H1 (cell line): ENCODE measurements at regions not wholly inside any gene's neighbourhood (a gene's known extent, or its start where the extent isn't known, plus 50 kb on each side); places are given as distances from the start of the nearest gene placed in this dataset.
A peak's percentile ranks its signal among the peaks of the same experiment; 100 is the strongest.

ENCODE experiments used
- CTCF ChIA-PET: fragments of 300-600 bp; sonication (Branson Sonifier 250); formaldehyde crosslinking; loops from one replicate; lab custom pipeline; 2021; ENCODE audit not compliant: partially characterized antibody; lab: Charles Lee
- POLR2A ChIA-PET: fragments of 300-600 bp; sonication (Branson Sonifier 250); formaldehyde crosslinking; loops from one replicate; lab custom pipeline; 2021; ENCODE audit warnings: inconsistent platforms; ENCODE audit not compliant: partially characterized antibody; lab: Charles Lee
- DNase-seq, 2 experiments: peaks; one replicate each; pipeline versions ENCODE4 v3.0.0 to v3.0.0-alpha.2; 2010 to 2022; ENCODE audit warnings: low spot score in 2 of 2, low read depth in 1 of 2, mixed read lengths in 1 of 2
- FAIRE-seq: peaks from 2 replicates; lab custom pipeline; 2011; peaks lifted over from hg19 to GRCh38; lab: Jason Lieb, UNC
- H2AFZ ChIP-seq: 2 replicates; pipeline ENCODE4 v1.8.1; 2012; ENCODE audit warnings: low read length, inconsistent platforms
- H2AK5ac ChIP-seq: 2 replicates; pipeline ENCODE4 v1.6.1; 2013; ENCODE audit warnings: low read depth, low read length
- H2BK120ac ChIP-seq: replicated peaks from 2 replicates; pipeline ENCODE3; 2013; ENCODE audit warnings: low read depth, low read length, inconsistent platforms
- H2BK12ac ChIP-seq: 2 replicates; pipeline ENCODE4 v1.6.1; 2013; ENCODE audit warnings: low read depth, low read length
- H2BK15ac ChIP-seq: 2 replicates; pipeline ENCODE4 v1.6.1; 2013; ENCODE audit warnings: low read length
- H2BK20ac ChIP-seq: 2 replicates; pipeline ENCODE4 v1.6.1; 2013; ENCODE audit warnings: low read length
- H2BK5ac ChIP-seq: 2 replicates; pipeline ENCODE4 v1.6.1; 2013; ENCODE audit warnings: low read depth, low read length
- H3K14ac ChIP-seq: 2 replicates; pipeline ENCODE4 v1.6.1; 2013; ENCODE audit warnings: inconsistent platforms; ENCODE audit not compliant: insufficient read length
- H3K18ac ChIP-seq: 2 replicates; pipeline ENCODE4 v1.6.1; 2013; ENCODE audit warnings: low read length; ENCODE audit errors: extremely low read depth
- H3K23ac ChIP-seq: 2 replicates; pipeline ENCODE4 v1.6.1; 2013; ENCODE audit warnings: inconsistent platforms; ENCODE audit not compliant: insufficient read length
- H3K23me2 ChIP-seq: 2 replicates; pipeline ENCODE4 v1.6.1; 2013; ENCODE audit warnings: low read depth, low read length
- H3K27ac ChIP-seq: 2 replicates; pipeline ENCODE4 v1.6.1; 2011; ENCODE audit warnings: low read depth, low read length, inconsistent platforms
- H3K27me3 ChIP-seq, 4 experiments: replicated peaks in 1 of 4; 1 replicate in 1 of 4; 2 replicates in 3 of 4; pipeline versions ENCODE4 v1.6.1 to v1.8.1; 2011 to 2013; ENCODE audit warnings: low read length in 3 of 4, mild to moderate bottlenecking in 3 of 4, inconsistent platforms in 2 of 4, mixed read lengths in 2 of 4, moderate library complexity in 1 of 4; ENCODE audit not compliant: control insufficient read depth in 3 of 4, insufficient read depth in 3 of 4; ENCODE audit errors: extremely low read depth in 1 of 4
- H3K36me3 ChIP-seq, 4 experiments: 2 replicates each; pipeline versions ENCODE4 v1.6.1 to v1.8.1; 2011 to 2013; ENCODE audit warnings: mild to moderate bottlenecking in 4 of 4, low read length in 3 of 4, moderate library complexity in 2 of 4, control low read depth in 1 of 4, inconsistent platforms in 1 of 4; ENCODE audit not compliant: insufficient read depth in 4 of 4, control insufficient read depth in 2 of 4
- H3K4ac ChIP-seq: replicated peaks from 2 replicates; pipeline ENCODE3; 2013; ENCODE audit warnings: low read length, low read depth, mixed read lengths, inconsistent platforms; ENCODE audit not compliant: insufficient read length
- H3K4me1 ChIP-seq, 4 experiments: replicated peaks in 1 of 4; 1 replicate in 1 of 4; 2 replicates in 3 of 4; pipeline versions ENCODE4 v1.6.1 to v1.8.1; 2011 to 2013; ENCODE audit warnings: low read length in 3 of 4, inconsistent platforms in 2 of 4, mixed read lengths in 1 of 4; ENCODE audit not compliant: insufficient read depth in 4 of 4, control insufficient read depth in 3 of 4
- H3K4me2 ChIP-seq, 2 experiments: 2 replicates each; pipeline versions ENCODE4 v1.6.1 to v1.8.1; 2011 to 2013; ENCODE audit warnings: low read depth in 2 of 2, low read length in 2 of 2, control low read depth in 1 of 2, inconsistent platforms in 1 of 2, mild to moderate bottlenecking in 1 of 2; ENCODE audit not compliant: insufficient read depth in 1 of 2
- H3K4me3 ChIP-seq, 4 experiments: fragments of 200-600, 300-600 bp in 1 of 4; sonication (generic), shearing (Covaris generic), sonication (Bioruptor Twin) in 1 of 4; 2 replicates each; pipeline versions ENCODE4 v1.5.1 to v1.8.1; 2011 to 2016; ENCODE audit warnings: low read length in 4 of 4, low read depth in 3 of 4, control low read depth in 2 of 4, inconsistent platforms in 2 of 4, mild to moderate bottlenecking in 2 of 4, mixed read lengths in 1 of 4, moderate library complexity in 1 of 4; ENCODE audit not compliant: insufficient read depth in 2 of 4; ENCODE audit errors: extremely low read depth in 1 of 4
- H3K56ac ChIP-seq: replicated peaks from 2 replicates; pipeline ENCODE3; 2013; ENCODE audit warnings: low read depth, mild to moderate bottlenecking, mixed read lengths, low read length, inconsistent platforms; ENCODE audit not compliant: insufficient read length
- H3K79me1 ChIP-seq: 2 replicates; pipeline ENCODE4 v1.6.1; 2013; ENCODE audit warnings: low read depth, low read length, control low read depth
- H3K79me2 ChIP-seq, 2 experiments: 2 replicates each; pipeline versions ENCODE4 v1.6.1 to v1.8.1; 2012 to 2013; ENCODE audit warnings: low read length in 2 of 2, mild to moderate bottlenecking in 2 of 2, inconsistent platforms in 1 of 2; ENCODE audit not compliant: insufficient read depth in 2 of 2, control insufficient read depth in 1 of 2
- H3K9ac ChIP-seq, 4 experiments: replicated peaks in 1 of 4; 1 replicate in 1 of 4; 2 replicates in 3 of 4; pipeline versions ENCODE4 v1.6.1 to v1.8.1; 2011 to 2013; ENCODE audit warnings: low read depth in 3 of 4, low read length in 3 of 4, control low read depth in 2 of 4, mild to moderate bottlenecking in 2 of 4, moderate library complexity in 2 of 4, inconsistent platforms in 1 of 4; ENCODE audit errors: extremely low read depth in 1 of 4
- H3K9me3 ChIP-seq, 2 experiments: 2 replicates each; pipeline versions ENCODE4 v1.6.1 to v1.8.1; 2012 to 2013; ENCODE audit warnings: mild to moderate bottlenecking in 2 of 2, moderate library complexity in 2 of 2, control low read depth in 1 of 2, inconsistent platforms in 1 of 2, low read depth in 1 of 2, low read length in 1 of 2, mixed read lengths in 1 of 2; ENCODE audit not compliant: insufficient read depth in 2 of 2
- H4K20me1 ChIP-seq, 2 experiments: replicated peaks in 1 of 2; 2 replicates each; pipeline versions ENCODE3 to v1.8.1; 2011 to 2013; ENCODE audit warnings: inconsistent platforms in 2 of 2, low read length in 2 of 2, mild to moderate bottlenecking in 1 of 2; ENCODE audit not compliant: insufficient read depth in 2 of 2, control insufficient read depth in 1 of 2
- H4K5ac ChIP-seq: 2 replicates; pipeline ENCODE4 v1.6.1; 2013; ENCODE audit warnings: low read length, low read depth, mixed read lengths, inconsistent platforms; ENCODE audit not compliant: insufficient read length
- H4K8ac ChIP-seq: 2 replicates; pipeline ENCODE4 v1.8.0; 2013; ENCODE audit warnings: mild to moderate bottlenecking, moderate library complexity, low read length, inconsistent platforms; ENCODE audit not compliant: insufficient read depth; ENCODE audit errors: extremely low read depth
- H4K91ac ChIP-seq: replicated peaks from 2 replicates; pipeline ENCODE3; 2013; ENCODE audit warnings: low read length, mixed read lengths, inconsistent platforms; ENCODE audit not compliant: insufficient read length
- KDM4A ChIP-seq: IDR thresholded peaks from one replicate; pipeline ENCODE4 v1.7.1; 2012; ENCODE audit warnings: low read depth, mild to moderate bottlenecking, moderate library complexity, low read length, inconsistent platforms; ENCODE audit not compliant: severe bottlenecking
- RAD21 ChIP-seq, 2 experiments: IDR thresholded peaks in 1 of 2; conservative IDR thresholded peaks in 1 of 2; 2 replicates each; pipeline ENCODE4 v1.6.1; 2011; ENCODE audit warnings: low read depth in 2 of 2, low read length in 2 of 2, improper control_type of control experiment in 1 of 2, inconsistent platforms in 1 of 2, mild to moderate bottlenecking in 1 of 2, moderate library complexity in 1 of 2
- YY1 ChIP-seq: IDR thresholded peaks from 2 replicates; pipeline ENCODE4 v1.6.1; 2011; ENCODE audit warnings: low read depth, mild to moderate bottlenecking, low read length
- WGBS, 2 experiments: shearing (Covaris generic) in 1 of 2; methylation state at CpG; one replicate each; pipeline versions ENCODE4 v1.1.6 to v1.1.7; 2013 to 2015; ENCODE audit warnings: low lambda C conversion rate in 2 of 2, mixed read lengths in 2 of 2, inconsistent platforms in 1 of 2, low coverage in 1 of 2, missing lambda C conversion rate in 1 of 2; ENCODE audit not compliant: insufficient replicate concordance in 2 of 2, insufficient coverage in 1 of 2, insufficient read length in 1 of 2; ENCODE audit errors: extremely low coverage in 1 of 2, missing lambda C conversion rate in 1 of 2; 5-methylcytosine and 5-hydroxymethylcytosine counted together
- TF ChIP-seq, protein P1 (sequence below): IDR thresholded peaks from 2 replicates; pipeline ENCODE4 v1.6.1; 2012; ENCODE audit warnings: inconsistent platforms
- TF ChIP-seq, protein P2 (sequence below), 3 experiments: IDR thresholded peaks; 1 replicate in 2 of 3; 2 replicates in 1 of 3; pipeline versions ENCODE4 v1.5.1 to v1.6.1; 2011; ENCODE audit warnings: low read length in 3 of 3, mild to moderate bottlenecking in 3 of 3, inconsistent platforms in 2 of 3, low read depth in 1 of 3, moderate library complexity in 1 of 3; ENCODE audit not compliant: insufficient read depth in 1 of 3; ENCODE audit errors: control extremely low read depth in 1 of 3

DNA sequence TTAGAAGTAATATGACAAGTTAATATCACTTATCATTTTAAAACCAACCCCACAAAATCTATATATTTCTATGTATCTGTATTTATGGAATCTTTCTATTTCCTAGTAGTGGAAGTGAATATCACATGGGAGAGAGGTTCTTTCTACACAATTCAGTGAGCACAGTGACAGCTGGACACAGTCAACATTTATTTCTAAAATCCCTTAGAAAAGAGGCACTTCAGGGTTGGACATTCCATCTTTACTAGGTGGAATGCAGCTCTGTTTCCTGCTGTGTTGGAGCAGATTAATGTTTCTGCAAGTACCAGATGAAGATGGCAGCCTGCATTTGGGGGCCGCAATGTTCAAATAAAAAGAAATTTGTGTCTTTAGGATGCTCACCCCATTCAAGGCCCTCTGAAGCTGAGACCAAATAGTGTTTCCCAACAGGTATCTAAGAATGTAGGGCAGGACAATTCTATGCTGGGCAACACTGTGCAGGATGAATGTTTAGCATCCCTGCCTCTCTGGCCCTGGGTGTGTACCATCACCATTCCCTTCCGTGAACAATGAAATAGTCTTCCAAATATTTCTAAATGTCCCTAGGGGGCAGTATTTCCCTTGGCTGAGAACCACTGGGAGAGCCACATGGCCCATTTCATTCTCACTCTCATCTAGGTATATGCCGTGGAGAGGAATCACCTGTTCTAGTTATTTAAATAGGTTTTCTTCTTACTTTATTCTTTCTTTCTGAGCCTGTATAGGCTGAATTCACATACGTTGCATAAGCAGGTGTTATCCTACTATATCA is 394.8 kb downstream of the PRDM2 start:
- CTCF ChIA-PET: interaction anchor here (0.6 to 2.0 kb wide), 11 partner anchors 10 to 932 kb away, joined by 3 to 5 read pairs (median 3); no protein-coding TSS in a partner anchor
- H3K23ac ChIP-seq: no peak overlapping the region
- DNase-seq (no peak), FAIRE-seq (peak; percentile 66)
- no peak overlapping the region for H2AK5ac ChIP-seq
- H4K20me1 ChIP-seq: no peaks in the 10 kb centered on the region
- no peak overlapping the region for H3K4ac ChIP-seq
- no peak overlapping the region for H3K4me2 ChIP-seq
- H3K36me3 ChIP-seq: no peaks in the 10 kb centered on the region
- H3K14ac ChIP-seq: no peak overlapping the region
- H4K91ac ChIP-seq: no peak overlapping the region
- no peak overlapping the region for H4K5ac ChIP-seq
- H3K4me1 ChIP-seq: peaks cover 0 to 6% (median 3%) of the 10 kb centered on the region in 4 experiments; a peak in 2 of 7 replicates
- H2BK20ac ChIP-seq: no peak overlapping the region
- H3K23me2 ChIP-seq: no peaks in the 10 kb centered on the region
- no peak overlapping the region for H2BK120ac ChIP-seq
- no peak overlapping the region for H3K27ac ChIP-seq
- H2BK12ac ChIP-seq: no peak overlapping the region
- H4K8ac ChIP-seq: no peak overlapping the region
- H3K79me1 ChIP-seq: no peaks in the 10 kb centered on the region
- H2BK5ac ChIP-seq: no peak overlapping the region
- TF ChIP-seq, protein P1, sequence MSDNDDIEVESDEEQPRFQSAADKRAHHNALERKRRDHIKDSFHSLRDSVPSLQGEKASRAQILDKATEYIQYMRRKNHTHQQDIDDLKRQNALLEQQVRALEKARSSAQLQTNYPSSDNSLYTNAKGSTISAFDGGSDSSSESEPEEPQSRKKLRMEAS: peak; percentile 53; the same call in 1 of the 2 replicates
- 0 out of 2 replicates have a peak, but pooled peaks have one; percentile 25 for TF ChIP-seq YY1
- TF ChIP-seq, protein P2, sequence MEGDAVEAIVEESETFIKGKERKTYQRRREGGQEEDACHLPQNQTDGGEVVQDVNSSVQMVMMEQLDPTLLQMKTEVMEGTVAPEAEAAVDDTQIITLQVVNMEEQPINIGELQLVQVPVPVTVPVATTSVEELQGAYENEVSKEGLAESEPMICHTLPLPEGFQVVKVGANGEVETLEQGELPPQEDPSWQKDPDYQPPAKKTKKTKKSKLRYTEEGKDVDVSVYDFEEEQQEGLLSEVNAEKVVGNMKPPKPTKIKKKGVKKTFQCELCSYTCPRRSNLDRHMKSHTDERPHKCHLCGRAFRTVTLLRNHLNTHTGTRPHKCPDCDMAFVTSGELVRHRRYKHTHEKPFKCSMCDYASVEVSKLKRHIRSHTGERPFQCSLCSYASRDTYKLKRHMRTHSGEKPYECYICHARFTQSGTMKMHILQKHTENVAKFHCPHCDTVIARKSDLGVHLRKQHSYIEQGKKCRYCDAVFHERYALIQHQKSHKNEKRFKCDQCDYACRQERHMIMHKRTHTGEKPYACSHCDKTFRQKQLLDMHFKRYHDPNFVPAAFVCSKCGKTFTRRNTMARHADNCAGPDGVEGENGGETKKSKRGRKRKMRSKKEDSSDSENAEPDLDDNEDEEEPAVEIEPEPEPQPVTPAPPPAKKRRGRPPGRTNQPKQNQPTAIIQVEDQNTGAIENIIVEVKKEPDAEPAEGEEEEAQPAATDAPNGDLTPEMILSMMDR (IDR thresholded peaks at IDR 0.05; ENCODE audit: control extremely low read depth in 1 of 3, insufficient read depth in 1 of 3, low read depth in 1 of 3, low read length in 3 of 3): peak in 2 of 3 experiments; percentile 59 to 65; a peak in 3 of 4 replicates
- TF ChIP-seq RAD21 (IDR thresholded peaks at IDR 0.05 in 1 of 2, conservative IDR thresholded peaks at IDR 0.05 in 1 of 2; ENCODE audit: low read depth in 2 of 2, low read length in 2 of 2): peak; percentile 74 to 80
- no peak for TF ChIP-seq KDM4A
- TF ChIP-seq, all 59 proteins: peak for 4
- Histone ChIP-seq H2BK15ac (no peak overlapping the region), H3K9me3 (peaks cover 4 to 7% of the 10 kb centered on the region in 2 experiments; a peak in 1 of 4 replicates), H3K4me3 (no peak overlapping the region), H3K79me2 (no peaks in the 10 kb centered on the region), H3K27me3 (no peaks in the 10 kb centered on the region), H2AFZ (no peak overlapping the region), H3K9ac (no peak overlapping the region), H3K18ac (no peak overlapping the region), H3K56ac (no peak overlapping the region)
- POLR2A ChIA-PET: no interaction called here
- 63% methylated on average over 4 of the region's 4 CpGs; no CpG with 5 or more reads in 1 of the 2 experiments for WGBS, 2 experiments
